ENCODE measurements at regions not wholly inside any gene's neighbourhood (a gene's known extent, or its start where the extent isn't known, plus 50 kb on each side); places are given as distances from the start of the nearest gene placed in this dataset.

DNA sequence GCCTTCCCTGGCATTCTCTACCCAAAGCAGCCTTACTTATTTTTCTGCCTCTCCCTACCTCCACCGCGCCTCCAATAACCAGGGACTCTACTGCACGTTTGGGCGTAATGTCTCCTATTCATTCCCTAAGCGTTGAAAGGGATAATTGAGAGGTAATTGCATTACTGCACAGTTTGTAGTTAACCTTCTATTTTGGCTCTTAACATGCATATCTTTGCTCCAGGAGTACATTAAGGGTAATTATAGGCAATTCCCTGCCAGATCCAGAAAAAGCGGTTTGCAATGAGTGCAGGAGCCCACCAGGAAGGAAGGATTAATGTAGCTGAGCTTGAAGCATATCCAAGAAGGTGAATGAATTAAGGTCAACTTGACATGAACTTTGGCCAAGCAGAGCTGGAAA lies 558.4 kb downstream of the TYW1 start:
- TF ChIP-seq POLR2A (IDR thresholded peaks at IDR 0.05) = no peak
- TF ChIP-seq, protein P1, sequence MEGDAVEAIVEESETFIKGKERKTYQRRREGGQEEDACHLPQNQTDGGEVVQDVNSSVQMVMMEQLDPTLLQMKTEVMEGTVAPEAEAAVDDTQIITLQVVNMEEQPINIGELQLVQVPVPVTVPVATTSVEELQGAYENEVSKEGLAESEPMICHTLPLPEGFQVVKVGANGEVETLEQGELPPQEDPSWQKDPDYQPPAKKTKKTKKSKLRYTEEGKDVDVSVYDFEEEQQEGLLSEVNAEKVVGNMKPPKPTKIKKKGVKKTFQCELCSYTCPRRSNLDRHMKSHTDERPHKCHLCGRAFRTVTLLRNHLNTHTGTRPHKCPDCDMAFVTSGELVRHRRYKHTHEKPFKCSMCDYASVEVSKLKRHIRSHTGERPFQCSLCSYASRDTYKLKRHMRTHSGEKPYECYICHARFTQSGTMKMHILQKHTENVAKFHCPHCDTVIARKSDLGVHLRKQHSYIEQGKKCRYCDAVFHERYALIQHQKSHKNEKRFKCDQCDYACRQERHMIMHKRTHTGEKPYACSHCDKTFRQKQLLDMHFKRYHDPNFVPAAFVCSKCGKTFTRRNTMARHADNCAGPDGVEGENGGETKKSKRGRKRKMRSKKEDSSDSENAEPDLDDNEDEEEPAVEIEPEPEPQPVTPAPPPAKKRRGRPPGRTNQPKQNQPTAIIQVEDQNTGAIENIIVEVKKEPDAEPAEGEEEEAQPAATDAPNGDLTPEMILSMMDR (IDR thresholded peaks at IDR 0.05) = no peak
